IPS-NIHi7 (cell line): ENCODE measurements at regions not wholly inside any gene's neighbourhood (a gene's known extent, or its start where the extent isn't known, plus 50 kb on each side); places are given as distances from the start of the nearest gene placed in this dataset.
"Not testable (repeated sequence)": the region's sequence is repeated elsewhere in the genome, so short reads cannot be mapped to it uniquely, and the experiment has no call there.

ENCODE experiments used
- DNase-seq: peaks from one replicate; pipeline ENCODE4 v3.0.0; 2012; ENCODE audit warnings: mixed read lengths; ENCODE audit errors: extremely low spot score

DNA sequence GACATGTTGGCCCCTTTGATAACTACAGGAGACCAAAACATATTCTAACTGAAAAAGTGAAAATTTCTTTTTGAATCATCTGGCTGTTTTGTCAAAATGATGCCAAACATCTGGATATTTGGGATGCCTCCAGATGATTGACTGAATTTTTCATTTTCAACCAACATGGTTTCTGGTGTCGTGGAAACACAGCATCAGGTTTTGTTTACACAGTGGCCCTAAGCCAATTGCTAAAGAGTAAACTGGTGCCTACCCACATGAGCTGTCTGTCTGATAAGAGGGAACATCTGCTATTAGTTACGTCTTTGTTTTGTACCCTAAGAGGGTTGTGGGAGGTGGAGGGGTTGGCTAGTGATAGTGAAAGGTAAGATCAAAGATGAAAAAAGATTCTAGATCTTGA, 204.8 kb downstream of the KCNK2 start:
- DNase-seq = no peak

DNA sequence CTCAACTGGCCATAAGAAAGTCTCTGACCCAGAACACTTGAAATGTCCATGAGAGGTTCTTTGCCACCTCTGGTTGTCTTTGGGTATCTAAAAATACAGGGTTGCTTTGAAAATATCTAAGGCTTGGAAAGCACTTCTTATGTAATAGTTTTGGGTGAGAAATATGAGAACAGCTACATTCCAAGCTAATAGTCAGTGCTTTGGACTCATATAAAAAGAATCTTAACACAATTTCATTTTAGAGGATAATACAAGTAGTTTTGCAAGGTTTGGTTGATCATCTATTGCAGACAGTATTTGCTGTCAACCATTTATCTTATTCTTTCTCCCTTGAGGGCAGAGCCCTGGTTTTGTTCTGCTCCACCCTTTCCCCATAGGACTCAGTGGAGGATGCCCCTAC, 207.5 kb downstream of the KCNK2 start:
- DNase-seq = no peak

DNA sequence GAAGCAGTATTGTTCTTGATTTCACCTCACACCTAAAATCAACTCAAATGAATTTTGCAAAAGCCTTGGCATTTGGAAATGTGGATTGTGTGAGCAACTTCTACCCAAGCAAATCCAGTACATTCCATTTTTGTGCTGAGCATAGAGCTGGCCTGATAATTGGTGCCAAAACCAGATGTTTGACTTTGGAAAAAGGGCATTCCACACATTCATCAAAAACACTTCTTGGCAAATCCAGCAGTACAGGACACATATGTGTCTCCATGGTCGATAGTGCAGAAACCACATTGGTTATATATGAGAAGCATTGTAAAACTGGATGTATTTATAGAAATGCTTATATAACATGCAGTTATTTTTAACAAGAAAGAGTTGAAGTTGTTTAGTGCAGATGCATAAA, 210.4 kb downstream of the KCNK2 start:
- no peak for DNase-seq

DNA sequence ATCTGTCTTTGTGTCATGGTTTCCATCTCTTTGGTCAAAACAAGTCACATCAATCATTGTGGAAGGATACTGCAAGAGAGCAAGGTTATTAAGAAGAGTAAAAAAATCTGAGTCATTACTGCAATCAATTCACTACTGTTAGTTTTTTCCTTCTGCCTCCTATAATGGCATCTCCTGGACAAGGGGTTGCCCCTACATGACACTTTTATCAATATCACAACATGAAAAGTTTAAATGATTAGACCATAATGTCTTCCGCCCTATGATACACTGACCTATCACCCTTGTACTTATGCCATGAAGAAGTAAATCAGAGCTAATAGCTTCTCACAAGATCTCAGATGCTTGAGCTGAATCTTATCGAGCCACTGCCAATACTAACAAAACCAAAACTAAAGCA, 223.9 kb downstream of the KCNK2 start:
- no peak for DNase-seq

DNA sequence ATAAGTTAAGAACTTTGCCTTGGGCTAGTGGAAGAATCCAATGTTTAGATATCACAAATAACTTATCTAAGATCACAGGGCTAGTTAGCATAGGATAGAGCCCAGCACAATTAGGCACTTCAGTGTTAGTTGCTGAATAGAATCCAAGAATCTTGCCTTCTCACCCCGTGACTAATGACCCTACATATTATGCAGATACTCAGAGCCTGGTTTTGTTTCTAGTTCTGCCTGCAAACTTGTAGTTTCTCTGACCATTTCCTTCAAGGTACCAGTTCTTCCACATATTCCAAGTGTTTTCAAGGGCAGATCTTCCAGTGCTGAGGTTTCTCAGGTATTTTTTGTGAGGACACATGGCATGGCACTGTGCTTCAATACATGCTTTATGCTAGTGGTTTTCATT, 239.3 kb downstream of the KCNK2 start:
- DNase-seq = no peak

DNA sequence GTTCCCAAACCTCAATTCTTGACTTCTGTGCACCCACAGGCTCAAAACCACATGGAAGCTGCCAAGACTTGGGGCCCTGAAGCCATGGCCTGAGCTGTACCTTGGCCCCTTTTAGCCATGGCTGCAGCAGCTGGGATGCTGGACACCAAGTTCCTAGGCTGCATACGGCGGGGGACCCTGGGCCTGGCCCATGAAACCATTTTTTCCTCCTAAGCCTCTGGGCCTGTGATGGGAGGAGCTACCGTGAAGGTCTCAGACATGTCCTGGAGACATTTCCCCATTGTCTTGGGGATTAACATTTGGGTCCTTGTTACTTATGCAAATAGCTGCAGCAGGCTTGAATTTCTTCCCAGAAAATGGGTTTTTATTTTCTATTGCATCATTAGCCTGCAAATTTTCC, 241.5 kb downstream of the KCNK2 start:
- not testable (repeated sequence) for DNase-seq

DNA sequence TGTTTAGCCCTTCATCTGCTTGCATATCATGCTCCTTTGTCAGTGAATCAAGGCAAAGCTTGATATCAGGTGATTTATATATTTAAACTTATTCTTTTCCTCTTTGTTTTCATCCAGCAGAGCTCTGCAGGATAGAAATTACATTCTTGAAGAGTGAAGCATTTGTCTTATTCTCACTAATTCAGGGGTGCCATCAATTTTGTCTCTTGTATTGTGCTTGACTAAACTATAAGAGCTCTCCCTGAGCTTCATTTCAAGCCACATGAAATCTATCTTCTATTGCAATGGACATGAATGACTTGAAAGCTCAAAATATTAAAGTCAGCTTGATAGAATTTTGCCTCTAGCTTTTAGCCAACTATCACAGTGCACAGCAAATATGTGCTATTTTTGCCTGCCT, 236.7 kb upstream of the KCTD3 start:
- no peak for DNase-seq

DNA sequence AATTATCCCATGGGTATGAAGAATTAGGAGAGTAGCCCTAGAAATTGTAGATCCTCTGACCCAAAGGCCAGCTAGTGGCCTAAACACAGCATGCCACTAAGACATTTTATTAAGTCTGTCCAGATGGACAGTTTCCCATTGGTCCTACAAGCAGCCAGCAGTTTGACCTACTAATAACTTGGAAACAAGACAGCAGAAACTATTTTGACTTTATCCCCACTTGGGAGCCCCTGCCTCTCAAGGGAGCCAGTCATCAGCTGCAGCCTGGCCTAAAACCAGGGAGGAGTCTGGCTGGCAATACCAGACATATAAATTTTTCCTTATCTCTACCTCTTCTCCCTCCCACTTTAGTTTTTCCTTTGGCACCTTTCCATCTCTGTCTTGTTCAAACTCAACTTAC, 222.6 kb upstream of the KCTD3 start:
- DNase-seq = no peak

DNA sequence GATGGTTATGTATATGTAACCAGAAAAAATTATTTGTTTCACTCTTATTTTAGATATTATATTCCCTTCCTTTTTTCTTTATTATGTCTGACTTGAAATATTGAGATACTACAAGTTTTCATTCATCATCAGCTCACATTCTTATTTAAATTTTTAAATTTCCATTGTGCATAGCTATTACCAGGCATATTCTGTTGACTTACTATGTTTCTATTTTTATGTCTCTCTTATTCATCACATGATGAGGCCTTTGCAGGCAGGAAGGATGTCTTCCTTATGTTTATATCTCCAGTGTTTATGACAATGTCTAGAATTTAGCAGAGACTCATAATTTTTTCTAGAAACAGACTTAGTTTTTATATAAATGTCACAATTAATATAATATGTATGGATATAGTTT, 221.9 kb upstream of the KCTD3 start:
- no peak for DNase-seq

DNA sequence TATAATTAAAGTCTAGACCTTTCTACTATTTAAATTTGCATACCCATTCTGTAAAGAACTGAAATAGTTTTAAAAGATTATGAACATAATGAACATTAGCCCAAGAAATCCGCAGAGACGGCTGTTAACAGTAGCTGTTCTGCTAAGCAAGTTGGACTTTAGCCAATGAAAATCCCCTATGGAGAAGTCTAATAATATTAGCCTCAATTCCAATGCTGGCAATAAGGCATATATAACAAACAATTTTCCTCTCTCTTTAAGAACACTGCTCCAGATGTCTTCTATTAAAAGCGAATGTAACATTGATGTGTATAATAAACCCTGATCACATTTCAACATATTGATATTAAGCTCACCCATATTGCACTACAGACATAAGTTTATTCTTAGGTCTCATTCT, 221.3 kb upstream of the KCTD3 start:
- DNase-seq = no peak

DNA sequence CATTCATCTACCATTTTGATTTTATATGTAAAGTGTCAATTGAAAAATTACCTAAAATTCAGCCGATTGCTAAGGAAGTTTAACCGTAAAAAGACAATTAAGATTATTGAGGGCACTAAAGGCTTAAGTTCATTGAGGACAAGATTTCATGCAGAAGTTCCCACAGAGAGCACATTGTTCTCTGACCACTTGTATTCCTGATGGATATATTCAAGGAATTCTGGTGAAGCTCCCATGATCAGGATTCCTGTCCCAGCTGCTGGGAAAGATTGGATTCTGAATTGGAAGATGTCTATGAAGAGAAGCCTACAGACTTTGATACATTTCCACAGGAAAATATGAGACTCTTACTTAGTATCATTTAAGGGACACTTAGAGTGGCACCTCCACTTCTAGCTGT, 209.2 kb upstream of the KCTD3 start:
- no peak for DNase-seq

DNA sequence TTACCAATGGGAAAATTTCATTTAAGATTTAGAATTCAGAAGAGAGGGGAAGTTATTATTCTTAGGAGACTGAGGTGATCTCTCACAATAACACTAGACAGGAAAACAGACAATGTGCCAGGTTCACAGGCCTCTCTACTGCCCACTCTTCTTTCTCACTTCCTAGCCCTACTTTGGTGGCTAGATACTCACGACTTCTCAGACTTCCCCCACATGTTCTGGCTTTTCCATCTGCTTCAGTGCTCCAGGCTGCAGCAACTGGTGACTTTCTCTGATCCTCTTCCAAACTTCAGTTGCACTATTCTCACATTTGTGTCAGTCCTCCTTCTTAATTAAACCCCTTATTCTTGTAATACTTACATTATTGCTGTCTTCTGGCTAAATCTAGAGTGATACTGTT, 208.7 kb upstream of the KCTD3 start:
- no peak for DNase-seq

DNA sequence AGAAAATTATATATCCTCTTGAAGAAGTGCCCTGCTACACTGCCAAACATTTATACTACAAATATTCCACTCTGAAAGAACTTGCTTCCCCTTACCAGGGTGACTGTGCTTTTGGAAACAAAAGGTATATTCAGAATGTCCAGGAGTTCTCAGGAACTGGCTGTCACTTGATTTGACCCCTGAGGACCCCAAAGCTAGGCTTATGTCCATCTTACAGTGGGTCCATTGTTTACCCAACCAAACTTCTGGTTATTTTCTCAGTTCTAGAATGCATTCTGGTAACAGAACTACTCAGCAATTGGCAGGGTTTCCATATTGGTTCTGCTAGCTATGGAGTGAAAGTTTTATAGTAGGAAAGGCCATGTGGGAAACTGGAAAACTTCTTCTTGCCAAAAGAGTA, 207.1 kb upstream of the KCTD3 start:
- no peak for DNase-seq

DNA sequence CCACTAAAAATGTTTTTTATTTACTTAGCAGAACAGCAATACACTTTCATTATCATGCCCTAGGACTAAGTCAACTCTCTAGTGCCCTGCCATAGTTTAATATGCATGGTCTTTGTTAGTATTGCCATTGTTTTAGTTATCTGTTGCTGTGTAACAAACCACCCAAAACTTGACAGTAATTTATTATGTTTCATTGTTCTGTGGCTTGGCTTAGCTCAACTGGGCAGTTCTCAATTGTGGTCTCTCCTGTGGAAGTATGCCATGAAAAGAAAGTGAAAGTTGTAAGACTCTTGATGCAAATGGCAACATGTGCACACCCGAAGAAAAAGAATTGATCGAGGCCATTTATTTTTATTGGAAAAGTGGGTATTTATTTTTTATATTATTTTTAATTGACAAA, 206.3 kb upstream of the KCTD3 start:
- no peak for DNase-seq

DNA sequence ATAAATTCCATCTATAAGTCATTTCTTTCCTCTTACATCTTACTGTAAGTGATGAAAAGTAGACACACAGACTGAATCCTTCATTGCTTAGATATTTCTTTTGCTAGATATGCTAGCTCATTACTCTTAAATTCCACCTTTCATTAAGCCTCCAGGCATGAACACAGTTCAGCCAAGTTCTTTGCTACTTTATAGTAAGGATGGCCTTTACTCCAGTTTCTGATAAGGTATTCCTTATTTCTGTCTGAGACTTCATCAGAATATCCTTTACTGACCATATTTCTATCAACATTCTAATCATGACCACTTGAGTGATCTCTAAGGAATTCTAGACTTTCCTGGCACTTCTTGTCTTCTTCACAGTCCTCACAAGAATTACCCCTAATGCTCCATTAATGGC, 191.7 kb upstream of the KCTD3 start:
- no peak for DNase-seq

DNA sequence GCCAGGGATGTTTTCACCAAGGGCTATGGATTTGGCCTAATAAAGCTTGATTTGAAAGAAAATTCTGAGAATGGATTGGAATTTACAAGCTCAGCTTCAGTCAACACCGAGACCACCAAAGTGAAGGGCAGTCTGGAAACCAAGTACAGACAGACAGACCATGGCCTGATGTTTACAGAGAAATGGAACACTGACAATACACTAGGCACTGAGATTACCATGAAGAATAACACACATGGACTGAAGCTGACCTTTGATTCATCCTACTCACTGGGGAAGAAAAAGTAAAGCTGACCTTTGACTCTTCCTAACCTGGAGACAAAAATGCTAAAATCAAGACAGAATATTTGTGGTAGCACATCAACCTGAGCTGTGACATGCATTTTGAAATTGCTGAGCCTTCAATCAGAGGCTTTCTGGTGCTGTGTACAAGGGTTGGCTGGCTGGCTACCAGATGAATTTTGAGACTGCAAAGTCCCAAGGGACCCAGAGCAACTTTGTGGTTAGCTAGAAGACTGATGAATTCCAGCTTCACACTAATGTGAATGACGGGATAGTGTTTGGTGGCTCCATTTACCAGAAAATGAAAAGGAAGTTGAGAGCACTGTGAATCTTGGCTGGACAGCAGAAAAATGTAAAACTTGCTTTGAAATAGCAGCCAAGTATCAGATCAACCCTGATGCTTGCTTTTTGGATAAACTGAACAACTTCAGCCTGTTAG, 190.4 kb upstream of the KCTD3 start:
- no peak for DNase-seq

DNA sequence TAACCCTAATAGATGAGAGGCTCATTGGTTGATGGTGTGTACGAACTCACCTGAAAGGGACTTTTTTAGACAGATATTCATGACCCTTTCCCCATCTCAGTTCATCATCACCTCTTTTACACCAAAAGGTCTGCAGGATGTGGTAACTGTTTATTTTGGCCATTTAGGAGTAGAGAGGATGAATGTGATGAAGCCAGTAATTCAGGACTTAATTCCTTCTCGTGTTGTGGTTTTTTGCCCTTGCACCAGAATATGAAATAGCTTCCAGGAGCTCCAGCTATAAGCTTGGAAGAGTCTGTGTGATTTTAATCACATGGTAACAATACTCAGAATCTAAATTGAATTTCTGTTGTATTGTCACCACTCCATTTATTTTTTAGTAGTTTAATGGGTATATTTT, 189.4 kb upstream of the KCTD3 start:
- DNase-seq = no peak

DNA sequence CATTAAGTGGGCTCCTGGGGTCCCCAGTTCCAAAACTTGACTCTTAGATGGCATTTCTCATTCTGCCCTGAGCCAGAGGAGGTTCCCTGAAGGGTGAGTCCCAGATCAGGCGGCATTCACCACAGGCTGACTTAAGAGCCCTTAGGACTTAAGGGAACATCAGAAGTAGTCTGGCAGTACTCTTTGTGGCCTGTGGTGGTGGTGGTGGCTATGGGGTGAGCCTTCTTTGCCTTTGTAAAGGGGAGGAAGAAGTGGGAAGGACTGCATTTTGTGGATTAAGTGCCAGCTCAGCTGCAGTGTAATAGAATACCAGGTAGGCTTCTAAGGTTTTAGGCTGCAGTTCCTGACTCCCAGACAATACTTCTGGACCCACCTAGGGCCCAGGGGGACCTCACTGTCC, 186.5 kb upstream of the KCTD3 start:
- DNase-seq = no peak

DNA sequence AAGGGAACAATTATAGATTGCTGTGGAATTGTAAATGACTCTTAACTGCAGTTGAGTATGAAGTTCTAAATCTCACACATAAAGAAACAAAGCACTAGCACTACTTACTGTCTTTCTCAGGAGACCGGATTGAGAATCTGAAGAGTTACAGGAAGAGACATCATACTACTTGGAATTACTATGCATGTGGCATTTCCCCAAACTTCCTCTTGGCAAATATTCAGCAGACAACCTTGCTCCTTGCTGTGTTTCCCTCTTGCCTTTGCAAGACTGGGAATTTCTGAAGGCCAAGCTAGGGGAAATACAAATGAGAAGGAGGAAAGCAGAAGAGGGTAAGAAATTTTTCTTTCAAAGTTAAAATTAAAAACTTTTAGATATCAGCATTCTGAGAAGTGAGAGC, 173.6 kb upstream of the KCTD3 start:
- no peak for DNase-seq

DNA sequence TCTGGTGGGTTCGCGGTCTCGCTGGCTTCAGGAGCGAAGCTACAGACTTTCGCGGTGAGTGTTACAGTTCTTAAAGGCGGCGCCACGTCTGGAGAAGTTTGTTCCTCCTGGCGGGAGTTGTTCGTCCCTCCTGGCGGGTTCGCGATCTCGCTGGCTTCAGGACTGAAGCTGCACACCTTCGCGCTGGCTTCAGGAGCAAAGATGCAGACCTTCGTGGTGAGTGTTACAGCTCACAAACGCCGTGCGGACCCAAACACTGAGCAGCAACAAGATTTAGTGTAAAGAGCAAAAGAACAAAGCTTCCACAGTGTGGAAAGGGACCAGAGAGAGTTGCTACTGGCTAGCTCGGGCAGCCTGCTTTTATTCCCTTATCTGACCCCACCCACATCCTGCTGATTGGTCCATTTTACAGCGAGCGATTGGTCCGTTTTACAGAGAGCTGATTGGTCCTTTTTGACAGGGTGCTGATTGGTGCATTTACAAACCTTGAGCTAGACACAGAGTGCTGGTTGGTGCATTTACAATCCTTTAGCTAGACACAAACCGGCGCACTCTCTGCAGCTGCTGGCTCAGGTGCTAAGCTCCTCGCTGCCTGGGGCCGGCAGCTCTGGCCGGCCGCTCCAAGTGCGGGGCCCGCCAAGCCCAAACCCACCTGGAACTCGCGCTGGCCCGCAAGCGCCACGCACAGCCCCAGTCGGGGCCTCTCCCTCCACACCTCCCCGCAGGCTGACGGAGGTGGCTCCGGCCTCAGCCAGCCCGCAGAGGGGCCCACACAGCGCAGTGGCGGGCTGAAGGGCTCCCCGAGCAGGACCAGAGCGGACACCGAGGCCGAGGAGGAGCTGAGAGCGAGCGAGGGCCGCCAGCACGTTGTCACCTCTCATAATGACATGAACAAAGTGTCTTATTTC, 172.8 kb upstream of the KCTD3 start:
- no peak for DNase-seq

DNA sequence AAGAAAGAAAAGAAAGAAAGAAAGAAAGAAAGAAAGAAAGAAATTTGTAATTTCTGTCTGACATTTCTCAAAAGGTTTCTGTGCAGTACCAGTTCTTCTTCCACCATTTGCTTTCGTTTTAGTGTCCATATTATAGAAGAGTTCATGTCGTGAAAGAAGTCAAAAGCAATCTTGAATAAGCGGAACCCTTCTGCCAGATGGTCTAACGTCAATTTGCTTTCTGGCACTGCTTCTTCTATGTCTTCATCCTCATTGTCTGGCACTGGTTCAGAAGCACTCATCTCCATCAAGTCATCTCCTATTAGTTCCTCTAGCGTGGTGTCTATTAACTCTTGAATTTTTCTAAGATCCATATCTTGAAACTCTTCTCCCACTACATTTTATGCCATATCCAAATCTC, 170.0 kb upstream of the KCTD3 start:
- DNase-seq = no peak

DNA sequence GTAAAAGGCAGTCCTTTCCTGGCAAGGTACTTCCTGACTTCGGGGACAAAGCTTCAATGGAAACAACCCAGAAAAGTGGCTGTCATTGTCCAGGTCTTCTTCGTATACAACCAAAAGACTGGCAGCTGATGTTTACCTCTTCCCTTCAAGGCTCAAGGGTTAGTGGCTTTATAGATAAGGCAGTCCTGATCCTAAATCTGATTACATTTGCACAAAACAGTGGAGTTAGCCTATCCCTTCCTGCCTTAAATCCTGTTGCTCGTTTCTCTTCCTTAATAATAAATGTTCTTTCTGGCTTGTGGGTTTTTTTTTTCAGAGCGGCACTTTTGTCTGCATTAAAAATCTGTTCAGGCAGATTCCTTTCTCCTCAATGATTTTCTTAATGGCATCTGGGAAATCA, 169.3 kb upstream of the KCTD3 start:
- DNase-seq = no peak

DNA sequence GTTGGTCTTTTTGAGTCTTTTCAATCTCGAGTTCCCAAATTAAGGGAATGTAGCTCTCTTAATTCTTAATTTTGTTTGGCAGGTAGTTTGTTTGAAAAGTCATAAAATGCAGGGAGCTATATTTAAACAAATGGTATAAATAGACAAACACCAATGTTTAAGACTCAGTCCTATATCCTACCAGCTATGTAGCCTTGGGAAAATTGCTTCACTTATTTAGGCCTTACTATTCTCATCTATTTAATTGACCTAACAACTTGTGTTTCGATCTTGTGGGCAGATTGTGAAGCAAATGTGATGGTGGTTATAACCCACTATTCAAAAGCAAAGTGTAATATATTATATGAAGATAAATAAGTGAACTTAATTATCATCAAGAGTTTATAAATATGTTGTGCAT, 167.3 kb upstream of the KCTD3 start:
- DNase-seq = no peak
